Naive thymus-derived CD8-positive, alpha-beta T cell (primary cell): ENCODE measurements at regions not wholly inside any gene's neighbourhood (a gene's known extent, or its start where the extent isn't known, plus 50 kb on each side); places are given as distances from the start of the nearest gene placed in this dataset.
A peak's percentile ranks its signal among the peaks of the same experiment; 100 is the strongest.

Source experiments
- ATAC-seq, 2 donors: fragments of 150-1000 bp; cut with Tn5 transposase in 1 of 2; sonication (Bioruptor Pico), chemical (Tn5 transposase) in 1 of 2; 1 replicate in 1 of 2; 2 replicates in 1 of 2; pipeline ENCODE4 v1.10.0; 2021; ENCODE audit warnings: mild to moderate bottlenecking in 2 of 2, moderate library complexity in 2 of 2
- POLR2A ChIA-PET: fragments of 350-600 bp; sonication (Branson Sonifier 250); formaldehyde crosslinking; loops from one replicate; lab custom pipeline; 2021; ENCODE audit warnings: antibody characterized with exemption; lab: Charles Lee
- DNase-seq, 10 donors: peaks; one replicate each; pipeline versions ENCODE4 v3.0.0 to v3.0.0-alpha.2; 2020 to 2022
- H3K27ac Mint-ChIP-seq, 10 donors: one replicate each; pipeline ENCODE4 v1.8.0; 2020 to 2022; ENCODE audit warnings: mild to moderate bottlenecking in 10 of 10, mixed read lengths in 10 of 10, moderate library complexity in 4 of 10, inconsistent platforms in 1 of 10
- H3K27me3 Mint-ChIP-seq, 5 donors: one replicate each; pipeline ENCODE4 v1.8.0; 2021 to 2022; ENCODE audit warnings: mixed read lengths in 5 of 5
- H3K36me3 Mint-ChIP-seq, 3 donors: one replicate each; pipeline ENCODE4 v1.8.0; 2020 to 2022; ENCODE audit warnings: mixed read lengths in 3 of 3, mild to moderate bottlenecking in 2 of 3, inconsistent platforms in 1 of 3
- H3K4me1 Mint-ChIP-seq, 4 donors: one replicate each; pipeline ENCODE4 v1.8.0; 2021 to 2022; ENCODE audit warnings: mixed read lengths in 4 of 4
- H3K4me3 Mint-ChIP-seq, 10 donors: one replicate each; pipeline ENCODE4 v1.8.0; 2020 to 2022; ENCODE audit warnings: mild to moderate bottlenecking in 10 of 10, mixed read lengths in 10 of 10, moderate library complexity in 6 of 10, inconsistent platforms in 1 of 10
- H3K9me3 Mint-ChIP-seq, 9 donors: one replicate each; pipeline ENCODE4 v1.8.0; 2020 to 2022; ENCODE audit warnings: mixed read lengths in 9 of 9, mild to moderate bottlenecking in 3 of 9, inconsistent platforms in 1 of 9, moderate library complexity in 1 of 9

- POLR2A ChIA-PET, result no interaction called here
- DNase-seq, result no peak
- H3K36me3 Mint-ChIP-seq, result no peaks in the 10 kb centered on the region
- peaks cover 9 to 64% (median 15%) of the 10 kb centered on the region in 9 donors for H3K9me3 Mint-ChIP-seq
- H3K4me3 Mint-ChIP-seq, result no peak overlapping the region
- no peaks in the 10 kb centered on the region for H3K27me3 Mint-ChIP-seq
- ATAC-seq, result no peak
- H3K4me1 Mint-ChIP-seq, result no peaks in the 10 kb centered on the region
- H3K27ac Mint-ChIP-seq, result no peak overlapping the region
These were observed 1487.3 kb downstream of the PCDH7 start for GRCh38 chr4:32207456-32207855.

GRCh38 chr4:32215277-32215676 is 1495.1 kb downstream of the PCDH7 start:
- ATAC-seq (no peak), DNase-seq (no peak)
- POLR2A ChIA-PET, result no interaction called here
- peaks cover 0 to 17% (median 10%) of the 10 kb centered on the region in 9 donors for H3K9me3 Mint-ChIP-seq
- no peaks in the 10 kb centered on the region for H3K4me1 Mint-ChIP-seq
- H3K4me3 Mint-ChIP-seq, result no peak overlapping the region
- no peaks in the 10 kb centered on the region for H3K36me3 Mint-ChIP-seq
- peak overlapping the region in 1 of 10 donors; percentile 13 for H3K27ac Mint-ChIP-seq
- H3K27me3 Mint-ChIP-seq, result no peaks in the 10 kb centered on the region

GRCh38 chr4:32216502-32216901 is 1496.3 kb downstream of the PCDH7 start:
- no peak for ATAC-seq
- H3K27me3 Mint-ChIP-seq, result no peaks in the 10 kb centered on the region
- H3K4me3 Mint-ChIP-seq, result no peak overlapping the region
- no peak overlapping the region for H3K27ac Mint-ChIP-seq
- no peaks in the 10 kb centered on the region for H3K4me1 Mint-ChIP-seq
- H3K36me3 Mint-ChIP-seq, result no peaks in the 10 kb centered on the region
- POLR2A ChIA-PET, result no interaction called here
- H3K9me3 Mint-ChIP-seq, result peaks cover 0 to 18% (median 6%) of the 10 kb centered on the region in 9 donors
- no peak for DNase-seq

GRCh38 chr4:32219306-32220075 is 1499.3 kb downstream of the PCDH7 start:
- Mint-ChIP-seq H3K36me3 (peaks cover 0 to 2% (median 0%) of the 10 kb centered on the region in 3 donors), H3K27me3 (no peaks in the 10 kb centered on the region), H3K4me3 (no peak overlapping the region), H3K9me3 (peaks cover 5 to 21% (median 9%) of the 10 kb centered on the region in 9 donors), H3K4me1 (no peaks in the 10 kb centered on the region), H3K27ac (no peak overlapping the region)
- ATAC-seq (no peak), DNase-seq (no peak)
- POLR2A ChIA-PET, result no interaction called here

- POLR2A ChIA-PET, result no interaction called here
- ATAC-seq, result no peak
These were observed 1506.0 kb downstream of the PCDH7 start for GRCh38 chr4:32226204-32226603.

GRCh38 chr4:32226733-32227132 is 1506.6 kb downstream of the PCDH7 start:
- no peak for ATAC-seq
- POLR2A ChIA-PET, result no interaction called here
- Mint-ChIP-seq H3K4me1 (no peaks in the 10 kb centered on the region), H3K9me3 (peaks cover 3 to 30% (median 9%) of the 10 kb centered on the region in 9 donors), H3K27me3 (no peaks in the 10 kb centered on the region), H3K27ac (no peak overlapping the region), H3K36me3 (peaks cover 0 to 2% (median 0%) of the 10 kb centered on the region in 3 donors), H3K4me3 (no peak overlapping the region)
- no peak for DNase-seq

More at GRCh38 chr4:32226204-32226603, 1506.0 kb downstream of the PCDH7 start:
- Mint-ChIP-seq H3K27ac (no peak overlapping the region), H3K36me3 (peaks cover 0 to 2% (median 0%) of the 10 kb centered on the region in 3 donors), H3K9me3 (peaks cover 3 to 30% (median 9%) of the 10 kb centered on the region in 9 donors), H3K4me1 (no peaks in the 10 kb centered on the region), H3K4me3 (no peak overlapping the region), H3K27me3 (no peaks in the 10 kb centered on the region)
- DNase-seq, result no peak

GRCh38 chr4:32243926-32244325 is 1523.8 kb downstream of the PCDH7 start:
- POLR2A ChIA-PET, result no interaction called here
- DNase-seq (no peak), ATAC-seq (no peak)
- Mint-ChIP-seq H3K27ac (no peak overlapping the region), H3K4me3 (no peak overlapping the region), H3K36me3 (peaks cover 0 to 5% (median 0%) of the 10 kb centered on the region in 3 donors), H3K27me3 (no peaks in the 10 kb centered on the region), H3K9me3 (peaks cover 0 to 19% (median 7%) of the 10 kb centered on the region in 9 donors), H3K4me1 (no peaks in the 10 kb centered on the region)

GRCh38 chr4:32249040-32249439 is 1528.9 kb downstream of the PCDH7 start:
- Mint-ChIP-seq H3K4me1 (no peaks in the 10 kb centered on the region), H3K27ac (no peak overlapping the region), H3K27me3 (no peaks in the 10 kb centered on the region), H3K36me3 (no peaks in the 10 kb centered on the region), H3K4me3 (no peak overlapping the region), H3K9me3 (peaks cover 0 to 30% (median 8%) of the 10 kb centered on the region in 9 donors)
- ATAC-seq (no peak), DNase-seq (no peak)
- POLR2A ChIA-PET, result no interaction called here

- no peak for DNase-seq
- ATAC-seq, result no peak
- Mint-ChIP-seq H3K9me3 (peaks cover 0 to 15% (median 9%) of the 10 kb centered on the region in 9 donors), H3K27me3 (no peaks in the 10 kb centered on the region), H3K27ac (no peak overlapping the region), H3K36me3 (no peaks in the 10 kb centered on the region), H3K4me3 (no peak overlapping the region), H3K4me1 (no peaks in the 10 kb centered on the region)
- POLR2A ChIA-PET, result no interaction called here
These were observed 1531.0 kb downstream of the PCDH7 start for GRCh38 chr4:32251126-32251525.

- H3K27me3 Mint-ChIP-seq, result no peaks in the 10 kb centered on the region
- H3K36me3 Mint-ChIP-seq, result no peaks in the 10 kb centered on the region
- POLR2A ChIA-PET, result no interaction called here
- no peak overlapping the region for H3K27ac Mint-ChIP-seq
- H3K9me3 Mint-ChIP-seq, result peaks cover 0 to 15% (median 9%) of the 10 kb centered on the region in 9 donors
- DNase-seq, result no peak
- H3K4me1 Mint-ChIP-seq, result no peaks in the 10 kb centered on the region
- no peak for ATAC-seq
- H3K4me3 Mint-ChIP-seq, result no peak overlapping the region
These were observed 1531.8 kb downstream of the PCDH7 start for GRCh38 chr4:32251926-32252325.

- H3K27me3 Mint-ChIP-seq, result no peaks in the 10 kb centered on the region
- no peaks in the 10 kb centered on the region for H3K36me3 Mint-ChIP-seq
- H3K27ac Mint-ChIP-seq, result no peak overlapping the region
- POLR2A ChIA-PET, result no interaction called here
- no peak overlapping the region for H3K4me3 Mint-ChIP-seq
- DNase-seq (no peak), ATAC-seq (no peak)
- H3K9me3 Mint-ChIP-seq, result peaks cover 3 to 19% (median 11%) of the 10 kb centered on the region in 9 donors
- H3K4me1 Mint-ChIP-seq, result no peaks in the 10 kb centered on the region
These were observed 1534.0 kb downstream of the PCDH7 start for GRCh38 chr4:32254216-32254615.

- DNase-seq (no peak), ATAC-seq (no peak)
- Mint-ChIP-seq H3K4me3 (no peak overlapping the region), H3K9me3 (peaks cover 2 to 24% (median 5%) of the 10 kb centered on the region in 9 donors), H3K27ac (no peak overlapping the region), H3K4me1 (no peaks in the 10 kb centered on the region), H3K27me3 (no peaks in the 10 kb centered on the region), H3K36me3 (no peaks in the 10 kb centered on the region)
- POLR2A ChIA-PET, result no interaction called here
These were observed 1538.8 kb downstream of the PCDH7 start for GRCh38 chr4:32258986-32259385.

GRCh38 chr4:32261196-32261595 is 1541.0 kb downstream of the PCDH7 start:
- peaks cover 2 to 18% (median 10%) of the 10 kb centered on the region in 9 donors for H3K9me3 Mint-ChIP-seq
- DNase-seq (no peak), ATAC-seq (no peak)
- H3K27me3 Mint-ChIP-seq, result no peaks in the 10 kb centered on the region
- H3K4me1 Mint-ChIP-seq, result no peaks in the 10 kb centered on the region
- no peak overlapping the region for H3K27ac Mint-ChIP-seq
- no peak overlapping the region for H3K4me3 Mint-ChIP-seq
- H3K36me3 Mint-ChIP-seq, result no peaks in the 10 kb centered on the region
- POLR2A ChIA-PET, result no interaction called here

GRCh38 chr4:32268863-32269262 is 1548.7 kb downstream of the PCDH7 start:
- Mint-ChIP-seq H3K4me1 (no peaks in the 10 kb centered on the region), H3K27me3 (no peaks in the 10 kb centered on the region), H3K4me3 (no peak overlapping the region), H3K9me3 (peaks cover 0 to 22% (median 11%) of the 10 kb centered on the region in 9 donors), H3K27ac (no peak overlapping the region), H3K36me3 (no peaks in the 10 kb centered on the region)
- ATAC-seq, result no peak
- DNase-seq, result no peak
- POLR2A ChIA-PET, result no interaction called here
